Neuronal stem cell (in vitro differentiated cells): ENCODE measurements at regions not wholly inside any gene's neighbourhood (a gene's known extent, or its start where the extent isn't known, plus 50 kb on each side); places are given as distances from the start of the nearest gene placed in this dataset.

Experiments used
- DNase-seq: peaks from one replicate; pipeline ENCODE4 v3.0.0-alpha.2; 2013; ENCODE audit warnings: low spot score
- H2AFZ ChIP-seq: one replicate; pipeline ENCODE4 v1.6.1; 2013; ENCODE audit warnings: mild to moderate bottlenecking, low read length, inconsistent platforms
- H2AK5ac ChIP-seq: 2 replicates; pipeline ENCODE4 v1.6.1; 2013; ENCODE audit warnings: low read depth, mild to moderate bottlenecking, inconsistent platforms, low read length, moderate library complexity, mixed read lengths
- H2BK120ac ChIP-seq: 2 replicates; pipeline ENCODE4 v1.6.1; 2013; ENCODE audit warnings: low read depth, mild to moderate bottlenecking, inconsistent platforms, low read length, moderate library complexity, mixed read lengths
- H2BK12ac ChIP-seq: one replicate; pipeline ENCODE4 v1.6.1; 2013; ENCODE audit warnings: low read length, inconsistent platforms
- H2BK15ac ChIP-seq: 2 replicates; pipeline ENCODE4 v1.6.1; 2013; ENCODE audit warnings: mild to moderate bottlenecking, low read length, inconsistent platforms, mixed read lengths
- H2BK5ac ChIP-seq: one replicate; pipeline ENCODE4 v1.6.1; 2013; ENCODE audit warnings: inconsistent platforms, mild to moderate bottlenecking, low read length, moderate library complexity
- H3K14ac ChIP-seq: one replicate; pipeline ENCODE4 v1.6.1; 2013; ENCODE audit warnings: low read length, inconsistent platforms
- H3K18ac ChIP-seq: 2 replicates; pipeline ENCODE4 v1.6.1; 2013; ENCODE audit warnings: low read length, inconsistent platforms
- H3K23ac ChIP-seq: 2 replicates; pipeline ENCODE4 v1.6.1; 2013; ENCODE audit warnings: low read depth, mild to moderate bottlenecking, mixed read lengths, low read length, inconsistent platforms; ENCODE audit not compliant: poor library complexity
- H3K27ac ChIP-seq: replicated peaks from 3 replicates; pipeline ENCODE4 v1.5.1; 2013; ENCODE audit warnings: low read length, inconsistent platforms
- H3K27me3 ChIP-seq, 3 experiments: 2 replicates each; pipeline ENCODE4 v1.6.1; 2013; ENCODE audit warnings: low read length in 3 of 3, mild to moderate bottlenecking in 2 of 3, inconsistent platforms in 1 of 3, low read depth in 1 of 3, mixed read lengths in 1 of 3, moderate library complexity in 1 of 3; ENCODE audit not compliant: control insufficient read depth in 3 of 3, insufficient read depth in 3 of 3
- H3K36me3 ChIP-seq, 2 donors: replicated peaks in 1 of 2; 2 replicates each; pipeline ENCODE4 v1.6.1; 2013; ENCODE audit warnings: low read length in 2 of 2; ENCODE audit not compliant: control insufficient read depth in 2 of 2, insufficient read depth in 2 of 2
- H3K4ac ChIP-seq: 2 replicates; pipeline ENCODE4 v1.6.1; 2013; ENCODE audit warnings: inconsistent platforms, mild to moderate bottlenecking, low read length, moderate library complexity
- H3K4me1 ChIP-seq, 2 donors: 1 replicate in 1 of 2; 2 replicates in 1 of 2; pipeline ENCODE4 v1.6.1; 2013; ENCODE audit warnings: low read length in 2 of 2, low read depth in 1 of 2; ENCODE audit not compliant: control insufficient read depth in 2 of 2, insufficient read depth in 1 of 2
- H3K4me2 ChIP-seq: one replicate; pipeline ENCODE4 v1.6.1; 2013; ENCODE audit warnings: mild to moderate bottlenecking, low read length, inconsistent platforms; ENCODE audit not compliant: insufficient read depth, poor library complexity, severe bottlenecking
- H3K4me3 ChIP-seq, 2 donors: 2 replicates each; pipeline ENCODE4 v1.5.1; 2013; ENCODE audit warnings: low read length in 2 of 2, mild to moderate bottlenecking in 2 of 2, inconsistent platforms in 1 of 2, moderate library complexity in 1 of 2
- H3K79me1 ChIP-seq: one replicate; pipeline ENCODE4 v1.6.1; 2013; ENCODE audit warnings: low read depth, mild to moderate bottlenecking, inconsistent platforms, low read length, moderate library complexity
- H3K9ac ChIP-seq: one replicate; pipeline ENCODE4 v1.6.1; 2013; ENCODE audit warnings: mild to moderate bottlenecking, low read depth, low read length, inconsistent platforms; ENCODE audit not compliant: poor library complexity
- H3K9me3 ChIP-seq, 2 donors: replicated peaks in 1 of 2; 2 replicates each; pipeline versions ENCODE3 to v1.6.1; 2013; ENCODE audit warnings: low read length in 2 of 2, mild to moderate bottlenecking in 2 of 2, inconsistent platforms in 1 of 2, low read depth in 1 of 2, mixed read lengths in 1 of 2, moderate library complexity in 1 of 2; ENCODE audit not compliant: control insufficient read depth in 2 of 2, insufficient read depth in 1 of 2
- H4K8ac ChIP-seq: one replicate; pipeline ENCODE4 v1.6.1; 2013; ENCODE audit warnings: low read depth, mild to moderate bottlenecking, inconsistent platforms, low read length, moderate library complexity
- H4K91ac ChIP-seq: one replicate; pipeline ENCODE4 v1.6.1; 2013; ENCODE audit warnings: low read length, low read depth, mild to moderate bottlenecking, inconsistent platforms; ENCODE audit not compliant: poor library complexity
- WGBS, 2 donors: extraction: QIAGEN DNeasy Blood & Tissue Kit; methylation state at CpG; one replicate each; pipeline ENCODE4 v1.1.7; 2013; ENCODE audit warnings: missing lambda C conversion rate in 2 of 2, mixed read lengths in 1 of 2; ENCODE audit not compliant: insufficient read length in 2 of 2, insufficient replicate concordance in 1 of 2; ENCODE audit errors: extremely low coverage in 2 of 2; 5-methylcytosine and 5-hydroxymethylcytosine counted together

- H3K9ac ChIP-seq, result no peak overlapping the region
- H2AFZ ChIP-seq, result no peak overlapping the region
- H2AK5ac ChIP-seq, result no peak overlapping the region
- no peak for DNase-seq
- H2BK15ac ChIP-seq, result no peak overlapping the region
- H2BK120ac ChIP-seq, result no peak overlapping the region
- no peaks in the 10 kb centered on the region for H3K79me1 ChIP-seq
- no peak overlapping the region for H2BK5ac ChIP-seq
- H3K4ac ChIP-seq, result no peak overlapping the region
- H2BK12ac ChIP-seq, result no peak overlapping the region
- H3K4me3 ChIP-seq, result no peak overlapping the region
- no peaks in the 10 kb centered on the region for H3K36me3 ChIP-seq
- H3K9me3 ChIP-seq, result no peaks in the 10 kb centered on the region
- H3K14ac ChIP-seq, result no peak overlapping the region
- no peak overlapping the region for H4K91ac ChIP-seq
- H3K4me1 ChIP-seq, result no peaks in the 10 kb centered on the region
- no CpG with 5 or more reads among the region's 2 CpGs for WGBS, 2 donors
- H3K18ac ChIP-seq, result no peak overlapping the region
- no peak overlapping the region for H4K8ac ChIP-seq
- H3K27ac ChIP-seq, result no peak overlapping the region
- no peak overlapping the region for H3K4me2 ChIP-seq
- H3K23ac ChIP-seq, result no peak overlapping the region
- peaks cover 0 to 3% (median 0%) of the 10 kb centered on the region in 3 experiments for H3K27me3 ChIP-seq
These were observed 251.3 kb upstream of the CHRM2 start for GRCh38 chr7:136617176-136617575.

GRCh38 chr7:136605532-136606329 lies 262.7 kb upstream of the CHRM2 start:
- Histone ChIP-seq H4K8ac (no peak overlapping the region), H2BK120ac (no peak overlapping the region), H3K18ac (no peak overlapping the region), H2BK5ac (no peak overlapping the region), H2BK12ac (no peak overlapping the region), H3K4me1 (no peaks in the 10 kb centered on the region), H3K27ac (no peak overlapping the region), H3K4me2 (no peak overlapping the region), H3K9me3 (no peaks in the 10 kb centered on the region), H3K9ac (no peak overlapping the region), H3K4ac (no peak overlapping the region), H2AK5ac (no peak overlapping the region), H3K79me1 (no peaks in the 10 kb centered on the region), H3K4me3 (no peak overlapping the region), H2BK15ac (no peak overlapping the region), H3K14ac (no peak overlapping the region), H4K91ac (no peak overlapping the region), H3K27me3 (no peaks in the 10 kb centered on the region), H3K23ac (no peak overlapping the region), H3K36me3 (no peaks in the 10 kb centered on the region), H2AFZ (no peak overlapping the region)
- no peak for DNase-seq
- WGBS, 2 donors, result no CpG with 5 or more reads among the region's 2 CpGs

- Histone ChIP-seq H3K14ac (no peak overlapping the region), H3K4ac (no peak overlapping the region), H2BK15ac (no peak overlapping the region), H2BK5ac (no peak overlapping the region), H3K4me1 (no peaks in the 10 kb centered on the region), H3K18ac (no peak overlapping the region), H2AFZ (no peak overlapping the region), H3K9ac (no peak overlapping the region), H3K79me1 (no peaks in the 10 kb centered on the region), H2AK5ac (no peak overlapping the region), H3K4me2 (no peak overlapping the region), H3K36me3 (no peaks in the 10 kb centered on the region), H2BK12ac (no peak overlapping the region), H4K8ac (no peak overlapping the region), H2BK120ac (no peak overlapping the region), H3K27ac (no peak overlapping the region), H4K91ac (no peak overlapping the region), H3K27me3 (no peaks in the 10 kb centered on the region), H3K4me3 (no peak overlapping the region), H3K9me3 (no peaks in the 10 kb centered on the region), H3K23ac (no peak overlapping the region)
- WGBS, 2 donors, result no CpG with 5 or more reads among the region's 2 CpGs
- no peak for DNase-seq
These were observed 266.7 kb upstream of the CHRM2 start for GRCh38 chr7:136601772-136602171.

- Histone ChIP-seq H2AK5ac (no peak overlapping the region), H2BK15ac (no peak overlapping the region), H2BK5ac (no peak overlapping the region), H4K91ac (no peak overlapping the region), H3K4me2 (no peak overlapping the region), H3K18ac (no peak overlapping the region), H3K14ac (no peak overlapping the region), H4K8ac (no peak overlapping the region), H2BK120ac (no peak overlapping the region), H3K4ac (no peak overlapping the region), H3K27me3 (no peaks in the 10 kb centered on the region), H3K27ac (no peak overlapping the region), H3K9ac (no peak overlapping the region), H2BK12ac (no peak overlapping the region), H3K23ac (no peak overlapping the region), H3K79me1 (no peaks in the 10 kb centered on the region), H2AFZ (no peak overlapping the region), H3K9me3 (no peaks in the 10 kb centered on the region), H3K4me3 (no peak overlapping the region), H3K4me1 (no peaks in the 10 kb centered on the region), H3K36me3 (no peaks in the 10 kb centered on the region)
- DNase-seq, result no peak
These were observed 268.0 kb upstream of the CHRM2 start for GRCh38 chr7:136600475-136600874.
